Right atrium auricular region (tissue), 2 donors: ENCODE measurements at regions not wholly inside any gene's neighbourhood (a gene's known extent, or its start where the extent isn't known, plus 50 kb on each side); places are given as distances from the start of the nearest gene placed in this dataset.

Experiments used
- DNase-seq: peaks from one replicate; pipeline ENCODE4 v3.0.0-alpha.2; 2019; ENCODE audit warnings: low spot score
- H3K27ac ChIP-seq, 2 donors: fragments of 200-600 bp; sonication (generic); 1 replicate in 1 of 2; 2 replicates in 1 of 2; pipeline ENCODE4 v1.5.1; 2016 to 2019
- H3K27me3 ChIP-seq, 2 donors: fragments of 200-600 bp; sonication (generic); one replicate each; pipeline versions ENCODE4 v1.5.1 to v1.6.0; 2017 to 2019
- H3K36me3 ChIP-seq: fragments of 200-600 bp; sonication (generic); one replicate; pipeline ENCODE4 v1.5.1; 2016
- H3K4me1 ChIP-seq, 2 donors: fragments of 200-600 bp; sonication (generic); one replicate each; pipeline versions ENCODE4 v1.5.1 to v1.6.0; 2017 to 2019
- H3K4me3 ChIP-seq, 2 donors: fragments of 200-600 bp; sonication (generic); 1 replicate in 1 of 2; 2 replicates in 1 of 2; pipeline ENCODE4 v1.5.1; 2017 to 2019; ENCODE audit warnings: mild to moderate bottlenecking in 1 of 2, moderate library complexity in 1 of 2
- H3K9me3 ChIP-seq, 2 donors: fragments of 200-600 bp; sonication (generic); one replicate each; pipeline ENCODE4 v1.5.1; 2019
- CTCF ChIP-seq, 2 donors: fragments of 200-600 bp; sonication (generic); IDR thresholded peaks; one replicate each; pipeline ENCODE4 v1.5.1; 2019; ENCODE audit warnings: antibody characterized with exemption in 2 of 2

GRCh38 chr9:135000647-135001245 lies 83.0 kb upstream of the FCN1 start:
- no peak for TF ChIP-seq CTCF (IDR thresholded peaks at IDR 0.05)
- H3K36me3 ChIP-seq, result no peaks in the 10 kb centered on the region
- DNase-seq, result no peak
- no peaks in the 10 kb centered on the region for H3K4me1 ChIP-seq
- H3K4me3 ChIP-seq, result no peak overlapping the region
- no peak overlapping the region for H3K27ac ChIP-seq
- H3K9me3 ChIP-seq, result peaks cover 0 to 13% of the 10 kb centered on the region in 2 donors
- H3K27me3 ChIP-seq, result no peaks in the 10 kb centered on the region

GRCh38 chr9:135001526-135001925 lies 83.8 kb upstream of the FCN1 start:
- H3K4me1 ChIP-seq, result no peaks in the 10 kb centered on the region
- H3K36me3 ChIP-seq, result no peaks in the 10 kb centered on the region
- peaks cover 0 to 13% of the 10 kb centered on the region in 2 donors for H3K9me3 ChIP-seq
- no peak overlapping the region for H3K27ac ChIP-seq
- no peak for DNase-seq
- H3K27me3 ChIP-seq, result no peaks in the 10 kb centered on the region
- no peak for TF ChIP-seq CTCF (IDR thresholded peaks at IDR 0.05)
- no peak overlapping the region for H3K4me3 ChIP-seq

- H3K27ac ChIP-seq, result no peak overlapping the region
- no peak overlapping the region for H3K4me3 ChIP-seq
- no peak for TF ChIP-seq CTCF (IDR thresholded peaks at IDR 0.05)
- H3K27me3 ChIP-seq, result no peaks in the 10 kb centered on the region
- no peaks in the 10 kb centered on the region for H3K4me1 ChIP-seq
- H3K9me3 ChIP-seq, result peaks cover 0 to 13% of the 10 kb centered on the region in 2 donors
- no peak for DNase-seq
- no peaks in the 10 kb centered on the region for H3K36me3 ChIP-seq
Observed at GRCh38 chr9:135002336-135002735, 84.6 kb upstream of the FCN1 start.

- TF ChIP-seq CTCF (IDR thresholded peaks at IDR 0.05), result no peak
- Histone ChIP-seq H3K27ac (no peak overlapping the region), H3K4me1 (no peaks in the 10 kb centered on the region), H3K9me3 (peaks cover 0 to 13% of the 10 kb centered on the region in 2 donors), H3K4me3 (no peak overlapping the region), H3K27me3 (no peaks in the 10 kb centered on the region), H3K36me3 (no peaks in the 10 kb centered on the region)
- DNase-seq, result no peak
Observed at GRCh38 chr9:135002802-135003201, 84.7 kb upstream of the OLFM1 start.

- no peak for DNase-seq
- H3K27me3 ChIP-seq, result no peaks in the 10 kb centered on the region
- H3K4me1 ChIP-seq, result no peaks in the 10 kb centered on the region
- no peaks in the 10 kb centered on the region for H3K36me3 ChIP-seq
- peaks cover 0 to 6% of the 10 kb centered on the region in 2 donors for H3K9me3 ChIP-seq
- no peak for TF ChIP-seq CTCF (IDR thresholded peaks at IDR 0.05)
- H3K4me3 ChIP-seq, result no peak overlapping the region
- H3K27ac ChIP-seq, result no peak overlapping the region
Observed at GRCh38 chr9:135004772-135005171, 82.7 kb upstream of the OLFM1 start.
